Anterior cingulate cortex (tissue), 58 donors: ENCODE measurements at regions not wholly inside any gene's neighbourhood (a gene's known extent, or its start where the extent isn't known, plus 50 kb on each side); places are given as distances from the start of the nearest gene placed in this dataset.

Experiments used
- DNase-seq, 58 donors: peaks; one replicate each; lab custom pipeline; 2025; lab: John Stamatoyannopoulos, UW

GRCh38 chr5:74919487-74919886, 53.3 kb upstream of the FAM169A start:
- DNase-seq = peak in 23 of 58 donors; percentile 1 to 65 (median 12)

GRCh38 chr5:74919041-74919440, 52.9 kb upstream of the FAM169A start:
- DNase-seq = no peak

GRCh38 chr5:74918232-74918669, 52.1 kb upstream of the FAM169A start:
- no peak for DNase-seq

GRCh38 chr5:74916831-74917710, 50.9 kb upstream of the FAM169A start:
- no peak for DNase-seq
